ENCODE measurements at regions not wholly inside any gene's neighbourhood (a gene's known extent, or its start where the extent isn't known, plus 50 kb on each side); places are given as distances from the start of the nearest gene placed in this dataset.

DNA sequence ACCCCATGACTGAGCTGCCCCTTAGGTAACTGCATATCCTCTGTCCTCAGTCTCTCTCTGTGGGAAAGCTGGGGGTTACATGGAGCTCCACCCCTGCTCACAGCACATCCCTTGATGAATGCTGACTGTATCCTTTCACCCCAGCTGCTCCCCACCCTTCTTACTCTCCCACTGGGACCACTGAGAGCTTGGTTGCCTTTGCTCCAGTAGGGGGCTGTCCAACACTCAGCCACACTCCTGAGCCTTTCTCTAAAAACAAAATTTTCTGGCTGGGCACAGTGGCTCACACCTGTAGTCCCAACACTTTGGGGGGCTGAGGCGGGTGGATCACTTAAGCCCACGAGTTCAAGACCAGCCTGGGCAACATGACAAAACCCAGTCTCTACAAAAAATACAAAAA lies 55.4 kb upstream of the EPCAM start:
- TF ChIP-seq POLR2A (IDR thresholded peaks at IDR 0.05; ENCODE audit: low read length): no peak
- no peak for TF ChIP-seq GATA1 (IDR thresholded peaks at IDR 0.05; ENCODE audit: low read depth, low read length)
